ENCODE measurements at regions not wholly inside any gene's neighbourhood (a gene's known extent, or its start where the extent isn't known, plus 50 kb on each side); places are given as distances from the start of the nearest gene placed in this dataset.

DNA sequence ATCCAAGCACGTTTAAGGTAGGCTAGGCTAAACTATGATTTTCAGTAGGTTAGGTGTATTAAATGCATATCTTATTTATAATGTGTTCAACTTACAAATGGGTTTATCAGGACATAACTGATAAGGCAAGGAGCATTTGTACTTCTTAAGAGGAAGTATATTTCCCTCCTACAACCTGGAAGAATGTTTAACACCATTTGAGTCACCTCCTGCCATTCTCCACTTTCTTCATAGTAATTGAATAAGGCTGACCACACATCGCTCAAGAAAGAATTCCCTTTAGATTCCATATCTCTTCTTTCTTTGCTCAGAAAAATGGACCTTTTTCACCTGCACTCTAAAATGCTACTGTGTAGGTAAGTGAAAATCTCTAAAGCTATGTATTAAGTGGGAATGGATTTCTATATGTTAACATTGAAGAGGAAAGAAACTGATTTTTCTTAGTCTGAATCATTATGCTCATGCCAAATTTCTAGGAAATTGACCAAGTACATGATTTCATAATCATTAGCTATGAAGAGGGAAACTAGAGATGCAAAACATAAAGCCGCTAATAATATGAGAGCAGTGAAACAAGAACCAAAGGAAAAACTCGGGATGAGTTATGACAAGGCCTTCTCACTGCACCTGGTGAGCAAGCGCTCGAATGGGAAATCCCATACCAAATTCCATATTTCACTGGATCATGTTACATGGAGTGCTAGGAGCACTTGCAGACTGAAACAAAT is 210.4 kb downstream of the ALDH8A1 start:
- DNase-seq (ENCODE audit: low read depth): no peak

DNA sequence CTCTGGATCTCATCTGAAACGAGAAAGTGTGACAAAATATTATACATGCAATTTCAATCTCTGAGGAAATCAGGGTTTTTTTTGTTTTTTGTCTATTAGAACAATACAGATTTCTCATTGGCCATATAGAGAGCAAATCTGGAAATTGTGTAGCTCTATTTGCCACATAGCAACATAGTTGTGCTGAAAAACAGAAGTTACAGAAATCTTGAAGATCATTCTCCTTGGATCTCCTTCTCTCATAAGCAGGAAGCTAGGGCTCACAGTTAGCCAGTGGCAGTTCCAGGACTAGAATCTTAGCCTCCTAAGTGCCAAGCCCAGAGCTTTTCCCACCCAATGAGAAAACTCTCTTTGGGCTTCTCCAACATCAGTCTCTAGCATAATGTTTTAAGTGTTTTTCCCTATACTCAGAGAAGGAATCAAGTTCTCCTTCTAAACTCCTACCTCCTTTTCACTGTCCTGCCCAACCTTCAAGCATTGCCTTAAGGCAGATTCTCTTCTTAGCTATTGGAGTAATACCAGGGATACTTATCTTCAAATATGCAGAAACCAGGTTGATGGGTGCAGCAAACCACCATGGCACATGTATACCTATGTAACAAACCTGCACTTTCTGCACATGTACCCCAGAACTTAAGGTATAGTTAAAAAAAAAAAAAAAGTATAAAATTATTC is 211.6 kb downstream of the ALDH8A1 start:
- no peak for DNase-seq (ENCODE audit: low read depth)

DNA sequence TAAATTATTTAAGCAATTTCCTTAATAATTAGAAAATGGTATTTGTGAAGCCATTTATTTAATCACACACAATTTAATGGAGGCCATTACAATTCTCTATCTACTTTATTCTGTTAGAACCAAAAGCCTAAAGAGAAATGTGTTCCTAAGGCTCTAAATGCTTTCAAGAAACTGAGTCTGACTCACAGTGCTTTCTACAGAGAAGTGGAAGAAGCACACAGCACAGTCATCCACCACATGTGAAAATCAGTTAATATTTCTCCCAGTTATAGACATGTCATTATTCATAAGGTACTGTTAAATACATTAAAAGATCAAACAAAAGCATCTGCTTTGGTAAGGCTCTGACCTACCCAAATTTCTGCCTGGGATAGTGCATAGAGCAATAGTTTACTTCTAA is 214.4 kb downstream of the ALDH8A1 start:
- no peak for DNase-seq (ENCODE audit: low read depth)

DNA sequence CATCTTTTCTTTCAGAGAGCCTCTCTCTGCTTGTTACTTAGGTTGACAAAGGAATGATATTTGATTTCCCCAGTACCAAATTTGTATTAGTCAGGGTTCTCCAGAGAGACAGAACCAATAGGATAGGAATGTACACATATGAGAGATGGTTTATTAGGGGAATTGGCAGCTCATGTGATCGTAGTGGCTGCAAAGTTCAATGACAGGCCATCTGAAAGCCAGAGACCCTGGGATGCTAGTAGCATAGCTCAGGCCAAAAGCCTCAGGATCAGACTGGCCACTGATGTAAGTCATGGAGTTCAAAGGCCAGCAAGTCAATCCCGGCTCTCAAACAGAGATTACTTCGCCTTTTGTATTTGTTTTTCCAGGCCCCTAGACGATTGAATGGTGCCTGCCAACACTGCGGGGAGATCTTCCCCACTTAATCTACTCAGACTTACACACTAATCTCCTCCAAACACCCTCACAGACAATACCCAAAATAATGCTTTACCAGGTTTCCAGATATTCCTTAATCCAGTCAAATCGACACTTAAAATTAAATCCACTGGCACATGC is 215.5 kb downstream of the ALDH8A1 start:
- DNase-seq (ENCODE audit: low read depth): no peak

DNA sequence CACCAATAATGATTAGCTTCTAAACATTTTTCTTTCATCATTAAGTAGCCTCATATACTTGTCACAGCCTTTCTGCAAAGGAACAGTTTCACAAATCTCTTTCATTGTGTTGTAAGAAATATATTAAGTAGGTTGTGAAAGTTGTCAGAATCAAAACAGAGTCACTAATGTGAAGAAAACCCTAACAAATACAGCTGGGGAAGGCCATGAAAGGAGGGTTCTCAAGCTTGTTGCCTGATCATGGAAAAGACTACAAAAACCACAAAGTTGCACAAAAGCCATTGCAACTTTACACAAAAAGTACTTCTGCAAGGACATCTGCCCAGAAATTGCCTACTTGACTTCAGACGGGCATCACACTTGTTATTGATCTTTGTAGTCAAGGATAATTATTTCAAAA is 216.1 kb downstream of the ALDH8A1 start:
- DNase-seq (ENCODE audit: low read depth): no peak

DNA sequence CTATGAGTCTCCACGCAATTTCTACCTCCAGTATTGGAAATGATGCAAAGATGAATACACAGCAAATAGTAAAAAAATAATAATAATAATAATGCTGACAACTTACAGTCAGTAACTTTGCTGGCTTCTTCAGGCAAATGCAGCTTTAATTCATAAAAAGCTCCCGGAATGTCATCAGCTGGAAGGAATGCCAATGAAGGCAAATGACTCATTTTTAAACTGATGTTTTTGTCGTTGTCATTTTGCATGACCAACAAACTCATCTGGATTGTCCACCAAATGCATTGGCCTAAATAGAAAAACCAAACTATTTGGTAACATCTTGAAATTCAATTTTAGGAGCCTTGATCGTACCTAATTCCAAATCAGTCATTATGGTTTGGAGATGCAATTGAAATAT is 217.1 kb downstream of the ALDH8A1 start:
- DNase-seq (ENCODE audit: low read depth): peak; percentile 36

DNA sequence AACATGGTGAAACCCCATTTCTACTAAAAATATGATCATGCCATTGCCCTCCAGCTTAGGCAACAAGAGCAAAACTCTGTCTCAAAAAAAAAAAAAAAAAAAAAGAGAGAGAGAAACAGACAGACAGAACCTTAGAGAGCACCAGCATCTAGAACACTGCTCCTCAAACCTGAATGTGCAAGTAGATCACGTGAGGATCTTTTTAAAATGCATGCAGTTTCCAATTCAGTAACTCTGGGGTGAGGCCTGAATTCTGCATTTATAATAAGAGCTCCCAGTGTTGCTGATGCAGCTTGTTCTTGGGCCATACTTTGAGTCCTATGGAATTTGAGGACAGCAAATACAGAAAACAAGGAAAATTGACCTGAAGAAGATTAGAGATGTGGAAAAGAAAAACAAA is 218.3 kb downstream of the ALDH8A1 start:
- DNase-seq (ENCODE audit: low read depth): no peak

DNA sequence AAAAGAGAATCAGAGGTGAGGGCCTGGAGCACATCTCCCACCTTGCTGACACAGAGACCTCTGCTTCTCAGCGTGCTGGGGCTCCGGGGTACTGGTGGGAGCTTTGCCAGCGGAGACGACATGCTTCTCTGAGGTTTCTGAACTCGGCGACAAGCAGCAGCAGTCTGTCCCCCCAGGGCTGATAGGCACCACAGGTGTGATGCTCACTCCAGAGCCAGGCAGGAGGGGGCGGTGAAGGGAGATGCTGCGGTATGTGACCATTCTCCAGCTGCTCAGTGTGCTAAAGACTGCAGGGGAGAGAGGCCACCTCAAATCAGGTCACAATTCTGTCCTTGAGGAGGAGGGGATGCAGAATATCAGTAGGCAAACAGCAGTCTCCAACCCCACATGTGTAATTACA is 219.9 kb downstream of the ALDH8A1 start:
- DNase-seq (ENCODE audit: low read depth): no peak

DNA sequence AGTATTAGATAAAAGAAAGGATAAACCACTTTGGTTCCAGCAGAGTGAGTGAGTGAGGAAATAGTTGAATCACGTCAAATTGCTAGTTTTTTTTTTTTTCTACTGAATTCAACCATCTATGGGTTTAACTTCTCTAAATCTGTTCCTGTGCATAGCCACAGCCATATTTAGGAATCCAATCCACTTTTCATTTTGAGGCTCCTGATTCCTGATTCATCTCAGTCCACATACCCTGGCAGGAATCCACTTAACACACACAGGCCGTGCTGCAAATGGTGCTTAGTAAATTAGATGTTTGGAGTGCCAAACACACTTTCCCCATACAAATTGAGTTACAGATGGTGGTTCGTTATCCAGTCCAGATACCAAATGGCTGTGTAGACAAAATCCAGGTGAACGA is 220.3 kb downstream of the ALDH8A1 start:
- DNase-seq (ENCODE audit: low read depth): no peak

DNA sequence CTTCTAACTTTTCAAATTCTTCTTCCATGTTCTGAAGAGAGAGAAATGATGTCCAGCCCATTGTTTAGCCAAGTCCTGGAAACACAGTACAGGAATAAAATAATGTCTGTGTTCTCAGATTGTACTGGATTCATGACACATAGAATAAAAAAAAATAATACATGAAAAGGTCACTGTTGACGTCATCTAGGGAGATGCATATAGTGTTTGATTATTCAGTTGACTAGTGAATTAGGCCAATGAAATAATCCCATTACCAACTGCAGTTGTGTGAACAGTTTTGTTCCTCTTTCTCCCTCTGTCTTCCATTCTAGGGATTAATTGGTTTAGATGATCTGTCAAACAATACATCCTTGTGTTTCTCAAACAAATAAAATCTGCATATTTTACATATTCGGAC is 222.8 kb downstream of the ALDH8A1 start:
- no peak for DNase-seq (ENCODE audit: low read depth)

DNA sequence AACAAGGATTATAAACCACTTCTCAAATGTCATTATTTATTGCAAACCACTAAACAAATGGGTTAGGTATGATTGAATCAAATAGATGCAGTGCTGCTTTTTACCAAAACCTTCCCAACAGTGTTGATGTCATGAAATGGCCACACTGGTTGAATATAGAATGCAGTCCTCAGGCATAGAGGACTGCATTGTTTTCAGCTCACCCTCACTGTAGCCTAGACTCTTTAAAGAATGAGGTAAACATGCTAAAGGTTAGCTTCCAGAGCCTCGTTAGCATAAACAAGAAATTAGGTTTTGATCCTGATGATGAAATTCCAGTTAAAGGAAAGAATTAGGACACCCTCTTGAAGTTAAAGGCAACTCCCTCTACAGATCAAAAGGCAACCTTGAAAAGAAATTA is 224.3 kb downstream of the ALDH8A1 start:
- no peak for DNase-seq (ENCODE audit: low read depth)

DNA sequence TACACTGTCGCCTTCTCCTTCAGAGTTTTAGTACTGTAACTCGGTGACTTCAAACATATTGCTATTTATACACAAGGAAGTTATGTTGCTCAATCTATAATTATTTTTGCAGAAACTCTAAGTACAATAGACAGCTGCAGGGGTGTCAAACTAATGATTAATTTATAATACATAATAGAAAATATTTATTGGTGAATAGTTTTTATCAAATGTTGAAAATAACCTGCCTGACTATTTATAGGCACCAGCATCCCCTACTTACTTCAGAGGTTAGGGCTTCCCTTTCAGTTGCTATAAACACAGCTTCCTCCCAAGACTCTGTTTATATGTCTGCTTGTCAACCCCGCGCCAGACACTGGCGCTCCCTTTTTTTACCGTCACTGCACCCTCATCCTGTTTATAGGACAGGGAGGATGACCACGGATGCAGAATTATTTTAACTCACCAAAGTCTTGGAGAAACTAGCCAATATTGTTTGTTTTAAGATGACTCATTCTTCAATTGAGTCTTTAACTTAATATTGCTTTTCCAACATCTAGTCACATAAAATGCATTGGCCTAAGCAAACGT is 225.0 kb downstream of the ALDH8A1 start:
- peak; percentile 31 for DNase-seq (ENCODE audit: low read depth)

DNA sequence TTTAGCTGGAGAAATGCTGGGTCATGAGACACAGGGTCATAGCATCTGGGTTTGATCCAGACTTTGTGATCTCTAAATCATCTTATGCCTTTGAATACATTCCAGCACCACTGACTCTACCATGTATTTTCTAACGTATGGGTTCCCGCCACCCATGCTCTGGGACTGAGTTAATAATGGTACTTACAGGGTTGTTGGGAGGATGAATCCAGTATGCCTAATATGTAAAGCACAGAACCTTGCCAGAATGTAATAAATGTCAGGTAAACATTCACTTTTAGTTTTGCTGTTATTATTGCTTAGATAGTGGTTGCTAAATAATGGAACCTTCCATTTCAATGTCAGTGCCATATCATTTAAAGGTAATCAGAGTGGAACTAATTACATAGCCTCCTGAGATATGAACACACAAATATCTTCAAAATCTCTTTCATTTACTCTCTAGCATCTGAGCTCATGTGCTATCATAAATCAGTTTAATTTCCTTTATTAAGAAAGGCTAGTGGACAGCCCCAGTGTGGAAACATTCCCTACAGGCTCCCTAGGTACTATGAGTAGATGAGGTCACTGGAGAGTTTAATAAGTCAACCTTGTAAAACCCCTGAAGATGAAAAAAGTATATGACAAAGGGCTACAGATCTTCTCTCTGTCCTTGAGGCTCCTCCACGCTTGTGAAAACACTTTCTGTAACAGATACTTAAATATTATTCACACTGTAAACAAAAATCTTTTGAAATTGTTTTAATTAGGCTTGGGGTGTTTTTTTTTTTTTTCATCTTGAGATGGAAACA is 226.6 kb downstream of the ALDH8A1 start:
- DNase-seq (ENCODE audit: low read depth): no peak

DNA sequence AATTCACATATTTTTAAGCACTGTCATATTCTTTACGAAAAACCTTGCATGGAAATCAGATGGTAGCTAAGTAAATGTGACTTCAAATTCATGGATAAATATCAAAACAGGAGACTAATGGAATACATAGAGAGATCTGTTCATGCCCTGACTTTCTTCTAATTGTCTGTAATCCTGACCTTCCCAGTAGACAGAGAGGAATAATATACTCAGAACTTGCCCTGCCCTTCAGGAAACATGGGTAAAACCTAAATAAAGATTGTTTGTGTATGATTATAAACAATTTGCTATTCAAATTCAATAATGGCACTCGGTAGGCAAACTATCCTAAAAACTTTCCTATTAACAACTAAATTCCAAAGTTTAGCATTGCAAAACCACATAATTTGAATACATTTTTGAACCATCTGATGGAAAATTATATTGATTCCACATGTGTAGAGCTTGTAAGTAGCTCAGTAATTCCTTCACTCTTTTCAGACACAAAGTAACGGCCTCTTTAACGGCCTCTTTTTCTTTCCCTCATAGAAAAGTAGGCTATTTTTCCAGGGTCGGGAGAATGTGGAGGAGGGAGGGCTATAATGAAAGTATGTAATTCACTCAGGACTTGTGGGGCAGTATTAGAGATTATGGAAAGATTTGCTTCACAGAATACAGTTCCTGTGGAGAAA is 227.6 kb downstream of the ALDH8A1 start:
- DNase-seq (ENCODE audit: low read depth): no peak

DNA sequence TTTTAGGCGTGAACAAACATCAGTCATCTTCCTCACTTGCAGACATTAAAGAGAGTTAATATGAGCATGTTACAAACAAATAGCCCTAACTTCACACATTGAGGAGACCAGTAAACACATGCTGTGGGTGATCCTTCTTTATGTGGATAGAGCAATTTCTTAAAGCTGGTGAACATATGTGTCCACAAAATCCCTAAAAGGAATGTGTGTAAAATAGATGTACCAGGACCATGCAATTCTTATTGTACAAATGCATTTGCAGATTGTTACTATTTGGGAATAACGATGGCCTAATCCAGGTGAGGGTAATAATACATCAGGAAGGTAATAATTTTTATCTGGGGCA is 228.9 kb downstream of the ALDH8A1 start:
- peak; percentile 26 for DNase-seq (ENCODE audit: low read depth)

DNA sequence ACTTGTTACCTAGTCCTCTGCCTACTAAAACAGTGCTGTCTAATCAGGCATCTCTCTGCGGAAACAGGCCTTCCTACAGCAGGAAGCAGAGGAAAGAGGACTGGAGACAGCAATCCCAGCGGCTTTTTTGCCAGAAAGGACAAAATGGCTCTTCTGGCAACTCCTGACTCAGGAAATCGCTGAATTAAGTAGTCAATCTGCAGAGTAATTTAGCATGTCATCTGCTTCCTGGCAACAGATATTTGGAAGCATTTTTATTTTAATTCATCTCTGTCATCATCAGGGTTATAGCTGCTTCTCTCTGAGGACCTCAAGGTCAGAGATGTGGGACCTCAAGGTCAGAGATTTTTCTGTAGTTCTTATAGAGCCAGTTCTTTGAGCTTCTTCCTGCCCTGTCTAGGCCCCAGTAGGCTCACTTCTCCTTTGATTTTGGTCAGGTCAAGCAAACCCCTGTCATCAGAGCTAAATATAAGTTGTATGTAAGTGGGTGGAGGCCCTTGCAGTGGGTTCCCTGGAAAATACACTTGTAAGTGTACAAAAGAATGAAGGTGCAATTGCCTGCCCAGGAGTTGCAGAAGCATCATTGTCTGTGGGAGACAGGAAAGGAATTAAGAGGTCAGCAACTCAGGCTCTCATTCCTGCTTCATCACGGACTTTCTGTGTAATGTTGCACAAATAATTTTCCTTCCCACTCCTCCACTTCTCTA is 229.4 kb downstream of the ALDH8A1 start:
- no peak for DNase-seq (ENCODE audit: low read depth)

DNA sequence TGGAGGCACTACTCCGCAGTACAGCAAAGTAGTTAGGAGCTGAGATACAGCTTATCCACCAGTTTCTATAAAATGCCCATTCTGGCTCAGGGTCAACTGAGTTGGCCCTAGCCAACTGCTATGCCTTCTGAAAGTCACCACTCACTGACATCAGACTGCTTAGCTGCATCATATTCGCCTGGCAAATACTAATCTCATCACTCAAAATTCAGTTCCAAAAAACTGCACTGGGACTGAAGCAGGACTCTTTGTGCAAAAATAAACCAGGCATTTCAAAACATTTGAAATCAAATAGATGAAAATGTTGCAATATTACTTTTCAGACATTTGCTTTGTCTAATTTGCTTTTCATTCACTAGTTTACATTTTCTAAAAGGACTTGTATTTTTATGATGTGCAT is 230.0 kb downstream of the ALDH8A1 start:
- no peak for DNase-seq (ENCODE audit: low read depth)

DNA sequence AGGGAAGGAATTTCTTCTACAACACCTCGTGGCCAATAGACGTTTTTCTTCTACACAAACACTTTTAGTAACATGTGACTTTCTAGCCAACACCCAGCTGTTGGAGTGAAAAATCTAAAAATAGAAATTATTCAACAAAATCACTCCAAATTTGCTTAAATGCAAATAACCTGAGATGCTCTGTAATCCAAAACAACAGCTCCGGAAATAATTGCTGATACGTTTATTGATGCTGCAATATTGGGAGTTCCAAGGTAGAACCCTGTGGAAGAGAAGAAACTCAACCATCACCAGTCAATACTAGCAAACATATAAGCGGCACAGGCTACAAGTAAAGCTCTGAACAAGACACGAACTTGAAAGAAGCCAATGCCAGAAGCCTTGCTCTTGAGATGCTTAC is 230.6 kb downstream of the ALDH8A1 start:
- DNase-seq (ENCODE audit: low read depth): no peak

DNA sequence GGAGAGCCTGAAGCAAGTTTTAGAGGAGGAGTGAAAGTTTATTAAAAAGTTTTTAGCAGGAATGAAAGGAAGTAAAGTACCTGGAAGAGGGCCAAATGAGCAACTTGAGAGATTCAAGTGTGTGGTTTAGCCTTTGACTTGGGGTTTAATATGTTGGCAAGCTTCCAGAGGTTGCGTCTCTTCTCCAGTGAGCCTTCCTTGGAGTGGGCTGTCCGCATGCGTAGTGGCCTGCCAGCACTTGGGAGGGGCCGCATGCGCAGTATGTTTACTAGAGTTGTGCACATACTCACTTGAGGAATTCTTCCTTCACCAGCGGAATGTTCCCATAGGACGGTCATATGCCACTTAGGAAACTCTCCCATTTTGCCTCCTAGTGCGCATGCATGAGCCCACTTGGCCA is 235.2 kb downstream of the ALDH8A1 start:
- DNase-seq (ENCODE audit: low read depth): peak; percentile 89

DNA sequence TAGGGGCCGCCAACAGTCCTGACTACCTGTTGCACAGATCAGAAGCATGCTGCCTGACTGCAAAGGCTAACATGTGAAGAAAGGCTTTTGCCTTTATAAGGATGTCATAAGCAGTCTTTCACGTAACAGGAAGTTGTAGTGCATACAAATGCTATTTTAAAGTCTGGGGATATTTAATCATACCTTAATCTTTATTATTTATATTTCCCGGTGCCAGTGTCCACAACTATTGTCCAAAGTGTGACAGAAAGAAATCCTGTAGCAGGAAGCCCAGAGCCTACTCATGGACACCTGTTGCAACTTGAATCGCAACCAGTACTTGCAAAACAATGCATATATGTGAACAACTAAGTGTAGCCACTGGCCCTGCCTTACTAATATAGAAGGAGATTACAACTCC is 235.8 kb downstream of the ALDH8A1 start:
- no peak for DNase-seq (ENCODE audit: low read depth)

DNA sequence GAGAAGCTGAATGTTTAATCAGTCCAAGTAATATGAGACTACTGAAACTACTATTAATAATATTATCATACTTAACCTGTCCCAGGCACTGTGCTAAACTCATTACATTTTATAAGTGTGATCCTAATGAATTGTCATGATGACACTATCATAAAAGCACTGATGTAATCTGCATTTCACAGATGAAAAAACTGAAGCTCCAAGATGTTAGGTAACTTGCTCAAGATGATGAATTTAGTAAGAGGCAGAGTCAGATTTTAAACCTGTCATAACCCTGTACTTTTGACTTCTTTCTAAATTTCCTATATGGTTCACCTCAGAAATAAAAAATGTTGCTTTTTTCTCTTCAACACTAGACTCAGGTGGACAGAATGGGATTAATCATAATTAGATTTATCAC is 237.6 kb downstream of the ALDH8A1 start:
- DNase-seq (ENCODE audit: low read depth): no peak

Data from RPMI7951 (cell line).